Right hindlimb (tissue), 1 donor: ENCODE measurements at regions not wholly inside any gene's neighbourhood (a gene's known extent, or its start where the extent isn't known, plus 50 kb on each side); places are given as distances from the start of the nearest gene placed in this dataset.

Experiments used
- DNase-seq: peaks from one replicate; pipeline ENCODE4 v3.0.0-alpha.2; 2018

DNA sequence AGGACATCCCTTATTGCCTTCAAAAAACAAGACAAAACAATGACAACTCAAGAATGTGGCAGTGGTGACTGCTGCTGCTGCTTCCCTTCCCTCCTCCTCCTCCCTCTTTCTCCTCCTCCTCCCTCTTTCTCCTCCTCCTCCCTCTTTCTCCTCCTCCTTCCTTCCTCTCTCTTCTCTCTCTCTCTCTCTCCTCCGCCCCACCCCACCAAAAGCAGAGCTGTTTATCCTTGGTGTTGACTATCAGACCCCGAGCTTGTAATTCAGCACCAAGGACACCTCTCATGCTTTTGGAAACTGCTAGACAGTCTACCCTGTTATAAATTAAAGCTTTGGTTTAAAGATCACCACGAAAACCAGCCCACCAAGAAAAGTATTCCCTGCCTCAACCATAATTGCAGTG, 72.4 kb upstream of the IFNAR2 start:
- DNase-seq: no peak

DNA sequence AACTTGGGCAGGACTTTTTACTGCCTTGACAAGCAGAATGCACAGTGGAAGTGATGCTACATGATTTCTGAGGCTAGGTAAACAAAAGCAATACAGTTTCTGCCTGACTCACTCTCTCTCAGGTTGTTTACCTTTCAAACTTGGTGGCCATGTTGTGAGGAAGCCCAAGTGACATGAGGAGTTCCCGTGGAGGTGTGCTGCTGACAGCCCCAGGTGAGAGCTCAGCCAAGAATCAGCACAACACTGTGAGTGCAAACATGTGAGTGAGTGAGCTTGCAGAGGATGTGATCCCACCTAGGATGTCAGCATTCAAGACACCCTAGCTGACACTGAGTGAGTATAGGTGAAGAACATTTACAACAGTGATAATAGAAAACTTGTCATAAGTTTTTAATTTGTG, 71.1 kb upstream of the IFNAR2 start:
- DNase-seq: no peak

DNA sequence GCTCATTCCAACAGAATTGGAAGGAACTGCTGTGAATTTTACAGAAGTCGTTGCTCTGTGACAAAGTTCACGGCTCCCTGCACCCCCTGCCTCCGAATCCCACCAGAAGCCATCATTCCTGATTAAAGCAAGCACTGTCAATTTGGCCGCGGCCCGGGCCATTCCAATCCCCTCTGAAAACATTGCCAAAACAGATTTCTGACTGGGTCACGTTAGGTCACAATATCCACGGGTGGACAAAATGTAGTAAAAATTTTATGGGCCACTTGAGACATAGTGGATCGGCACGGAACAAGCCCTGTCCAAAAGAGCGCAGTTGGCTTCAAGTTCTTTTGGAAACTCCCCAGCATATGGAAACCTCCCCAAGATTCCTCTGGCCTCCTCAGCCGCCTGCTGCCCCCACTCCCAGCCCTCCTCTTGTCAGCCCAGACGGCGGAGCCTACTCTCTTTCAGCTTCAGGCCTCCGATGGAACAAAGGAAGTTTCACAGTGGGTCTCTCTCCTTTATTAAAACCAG, 67.2 kb upstream of the IFNAR2 start:
- peak; percentile 78 for DNase-seq

DNA sequence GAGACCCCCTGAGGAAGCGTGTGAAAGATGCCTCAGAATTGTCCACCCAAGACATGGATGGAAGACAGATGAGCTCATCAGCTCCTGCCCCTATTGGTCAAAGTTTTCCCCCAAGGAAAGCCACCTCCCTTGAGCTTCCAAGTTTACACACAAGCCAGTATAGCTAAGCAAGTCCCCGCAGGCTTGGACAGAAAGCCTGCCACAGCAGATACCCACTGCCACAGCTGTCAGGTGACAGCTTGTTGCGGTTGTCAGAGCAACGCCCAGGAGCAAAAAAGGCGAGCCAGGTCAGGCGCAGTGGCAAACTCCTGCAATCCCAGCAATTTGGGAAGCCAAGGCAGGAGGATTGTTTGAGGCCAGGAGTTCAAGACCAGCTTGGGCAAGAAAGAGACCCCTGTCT, 60.9 kb upstream of the IFNAR2 start:
- no peak for DNase-seq

GRCh38 chr21:33169359-33169758, 60.4 kb upstream of the IFNAR2 start:
- DNase-seq: no peak

GRCh38 chr21:33171616-33172169, 58.0 kb upstream of the IFNAR2 start:
- no peak for DNase-seq

- no peak for DNase-seq
Measured at GRCh38 chr21:33174756-33175155, 55.0 kb upstream of the IFNAR2 start.
